NOMO-1 (cell line): ENCODE measurements at regions not wholly inside any gene's neighbourhood (a gene's known extent, or its start where the extent isn't known, plus 50 kb on each side); places are given as distances from the start of the nearest gene placed in this dataset.
A peak's percentile ranks its signal among the peaks of the same experiment; 100 is the strongest.
"Not testable (repeated sequence)": the region's sequence is repeated elsewhere in the genome, so short reads cannot be mapped to it uniquely, and the experiment has no call there.

Source experiments
- DNase-seq, 2 experiments: peaks; one replicate each; lab custom pipeline; 2025; ENCODE audit not compliant: unreplicated experiment in 2 of 2; lab: John Stamatoyannopoulos, UW

DNA sequence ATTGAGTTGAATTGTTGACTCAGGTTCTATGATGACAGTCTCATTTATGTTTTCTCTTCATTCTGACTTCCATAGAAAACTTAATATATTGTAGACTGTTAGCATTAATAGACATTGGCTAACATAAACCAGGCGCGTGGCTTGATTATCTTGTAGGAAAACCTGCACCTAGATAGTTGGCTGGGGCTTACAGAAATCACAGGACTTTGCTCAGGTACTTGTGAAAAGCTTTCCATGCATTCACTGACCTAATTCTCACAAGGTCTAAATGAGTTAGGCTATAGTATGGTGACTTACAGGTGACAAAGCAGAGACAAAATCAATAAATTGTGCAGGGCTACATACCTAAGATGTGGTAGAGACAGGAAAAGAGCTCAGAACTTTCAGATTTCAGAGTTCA, 212.8 kb downstream of the GPAT3 start:
- DNase-seq = no peak

DNA sequence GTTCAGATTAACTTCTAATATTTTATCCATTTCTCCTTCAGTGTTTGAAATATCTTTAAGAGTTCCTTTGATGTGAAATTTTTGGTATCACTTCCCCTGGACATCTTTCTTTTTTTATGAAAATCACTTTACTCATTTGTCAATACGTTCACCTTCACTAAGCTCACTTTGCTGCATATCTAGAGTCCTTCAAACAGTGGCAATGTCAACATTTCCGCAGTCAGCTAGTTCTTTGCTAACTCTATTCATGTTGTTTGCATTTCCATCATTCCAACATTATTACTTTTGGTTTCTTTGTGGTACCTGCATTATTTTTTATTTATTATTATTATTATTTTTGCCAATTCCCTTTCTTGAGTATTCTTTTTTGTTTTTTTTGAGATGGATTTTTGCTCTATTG, 203.0 kb downstream of the GPAT3 start:
- DNase-seq = no peak

DNA sequence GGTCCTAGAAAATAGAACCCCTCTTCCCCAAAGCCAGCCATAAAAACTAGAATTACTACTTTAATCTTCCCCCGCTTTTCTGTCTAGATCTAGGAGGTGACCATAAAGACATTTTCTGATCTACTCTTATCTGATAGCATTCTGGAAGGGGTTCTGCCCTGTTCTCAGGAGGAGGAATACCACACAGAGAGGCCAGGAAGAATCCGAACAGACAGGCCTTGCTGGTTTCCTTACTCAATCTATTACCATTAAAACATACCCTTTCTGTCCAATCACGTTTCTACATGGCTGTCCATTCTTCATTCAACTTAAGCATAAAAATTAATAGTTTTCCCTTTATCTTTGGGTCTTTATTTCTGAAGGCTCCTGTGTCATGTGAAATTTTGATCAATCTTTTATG, 198.7 kb downstream of the GPAT3 start:
- no peak for DNase-seq

DNA sequence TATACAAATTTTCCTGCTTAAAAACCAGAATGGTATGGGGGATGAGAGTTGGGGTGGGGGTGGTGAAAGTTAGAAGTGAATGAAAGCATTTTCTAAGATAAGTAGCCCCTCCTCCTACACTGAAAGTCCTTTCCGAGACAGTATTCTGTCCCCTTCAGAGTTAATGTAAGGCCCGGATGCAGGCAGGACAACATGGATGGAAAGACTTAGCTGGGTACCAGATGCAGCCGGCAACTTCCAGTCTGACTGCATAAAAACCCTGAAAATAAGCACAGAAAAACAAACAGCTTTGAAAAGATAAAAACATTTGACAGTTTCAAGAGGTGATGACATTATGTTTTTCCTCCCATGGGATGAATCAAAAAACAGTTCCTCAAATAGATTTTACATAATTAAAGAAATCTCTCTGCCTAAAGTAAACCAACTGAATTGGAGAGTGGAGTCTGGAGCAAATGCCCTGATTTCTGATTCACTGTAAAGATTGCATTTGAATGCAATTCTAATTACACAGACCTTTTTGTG, 196.3 kb downstream of the GPAT3 start:
- DNase-seq = no peak

DNA sequence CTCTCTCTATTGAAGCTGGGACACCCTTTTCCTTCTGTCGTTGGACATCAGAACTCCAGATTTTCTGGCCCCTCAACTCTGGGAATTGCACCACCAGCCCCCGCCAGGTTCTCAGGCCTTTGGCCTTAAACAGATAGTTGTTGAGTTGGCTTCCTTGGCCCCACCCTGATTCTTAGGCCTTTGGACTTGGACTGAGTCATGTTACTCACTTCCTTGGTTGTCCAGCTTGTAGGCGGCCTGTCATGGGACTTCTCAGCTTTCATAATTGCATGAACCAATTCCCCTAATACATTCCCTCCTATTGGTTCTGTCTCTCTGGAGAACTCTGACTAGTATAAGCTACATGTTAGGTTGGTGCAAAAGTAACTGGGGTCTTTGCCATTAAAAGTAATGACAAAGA, 195.7 kb downstream of the GPAT3 start:
- DNase-seq = no peak

DNA sequence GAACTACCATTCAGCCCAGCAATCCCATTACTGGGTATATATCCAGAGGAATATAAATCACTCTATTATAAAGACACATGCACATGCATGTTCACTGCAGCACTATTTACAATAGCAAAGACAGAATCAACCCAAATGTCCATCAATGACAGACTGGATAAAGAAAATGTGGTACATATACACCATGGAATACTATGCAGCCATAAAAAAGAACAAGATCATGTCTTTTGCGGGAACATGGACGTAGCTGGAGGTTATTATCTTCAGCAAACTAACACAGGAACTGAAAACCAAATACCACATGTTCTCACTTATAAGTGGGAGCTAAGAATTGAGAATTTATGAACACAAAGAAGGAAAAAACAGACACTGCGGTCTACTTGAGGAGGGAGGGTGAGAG, 195.1 kb downstream of the GPAT3 start:
- DNase-seq = not testable (repeated sequence)

DNA sequence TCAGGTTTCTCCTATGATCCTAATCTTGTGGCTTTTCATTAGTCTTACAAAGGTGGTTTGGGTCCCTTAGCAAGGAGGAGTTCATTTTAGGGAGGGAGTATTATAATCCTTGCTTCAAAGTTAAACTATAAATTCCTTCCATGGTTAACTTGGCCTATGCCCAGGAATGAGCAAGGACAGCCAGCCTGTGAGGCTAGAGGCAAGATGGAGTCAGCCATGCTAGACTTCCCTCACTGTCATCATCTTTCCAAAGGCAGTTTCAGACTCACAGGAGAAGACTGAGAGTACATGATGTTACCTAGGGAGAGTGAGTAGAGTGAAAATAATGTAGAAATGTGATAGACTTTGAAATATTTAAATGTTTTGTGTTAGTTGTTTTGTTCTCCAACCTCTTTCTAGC, 192.3 kb downstream of the GPAT3 start:
- no peak for DNase-seq

DNA sequence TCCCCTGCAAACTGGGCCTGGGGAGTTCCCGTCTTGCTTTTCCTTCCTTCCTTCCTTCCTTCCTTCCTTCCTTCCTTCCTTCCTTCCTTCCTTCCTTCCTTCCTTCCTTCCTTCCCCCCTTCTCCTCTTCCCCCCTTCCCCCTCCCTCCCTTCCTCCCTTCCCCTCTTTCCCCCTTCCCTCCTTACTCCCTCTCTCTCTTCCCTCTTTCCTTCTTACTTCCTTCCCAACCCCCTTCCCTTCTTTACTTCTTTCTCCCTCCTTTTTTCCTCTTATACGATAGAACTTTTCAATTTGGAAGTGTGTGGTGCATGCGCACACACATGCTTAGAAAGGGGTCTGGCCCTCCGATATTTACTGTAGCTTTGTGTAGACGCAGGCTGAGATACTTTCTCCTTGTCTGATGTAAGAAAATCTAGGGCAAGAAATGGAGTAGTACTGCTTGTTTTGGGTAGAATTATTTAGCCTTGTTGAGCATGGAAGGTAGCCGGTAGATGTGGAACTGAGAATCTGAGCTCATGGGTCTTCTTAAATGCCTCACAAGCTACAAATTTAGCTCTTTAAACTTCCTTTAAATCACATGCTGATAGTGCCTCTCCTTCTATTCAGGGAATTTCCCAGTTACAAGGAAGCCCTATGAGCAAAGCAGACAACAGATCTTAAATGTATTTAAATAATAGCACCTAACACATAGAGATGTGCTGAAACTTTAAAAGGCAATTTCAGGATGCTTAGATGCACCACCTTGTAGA, 189.6 kb downstream of the GPAT3 start:
- DNase-seq = no peak

DNA sequence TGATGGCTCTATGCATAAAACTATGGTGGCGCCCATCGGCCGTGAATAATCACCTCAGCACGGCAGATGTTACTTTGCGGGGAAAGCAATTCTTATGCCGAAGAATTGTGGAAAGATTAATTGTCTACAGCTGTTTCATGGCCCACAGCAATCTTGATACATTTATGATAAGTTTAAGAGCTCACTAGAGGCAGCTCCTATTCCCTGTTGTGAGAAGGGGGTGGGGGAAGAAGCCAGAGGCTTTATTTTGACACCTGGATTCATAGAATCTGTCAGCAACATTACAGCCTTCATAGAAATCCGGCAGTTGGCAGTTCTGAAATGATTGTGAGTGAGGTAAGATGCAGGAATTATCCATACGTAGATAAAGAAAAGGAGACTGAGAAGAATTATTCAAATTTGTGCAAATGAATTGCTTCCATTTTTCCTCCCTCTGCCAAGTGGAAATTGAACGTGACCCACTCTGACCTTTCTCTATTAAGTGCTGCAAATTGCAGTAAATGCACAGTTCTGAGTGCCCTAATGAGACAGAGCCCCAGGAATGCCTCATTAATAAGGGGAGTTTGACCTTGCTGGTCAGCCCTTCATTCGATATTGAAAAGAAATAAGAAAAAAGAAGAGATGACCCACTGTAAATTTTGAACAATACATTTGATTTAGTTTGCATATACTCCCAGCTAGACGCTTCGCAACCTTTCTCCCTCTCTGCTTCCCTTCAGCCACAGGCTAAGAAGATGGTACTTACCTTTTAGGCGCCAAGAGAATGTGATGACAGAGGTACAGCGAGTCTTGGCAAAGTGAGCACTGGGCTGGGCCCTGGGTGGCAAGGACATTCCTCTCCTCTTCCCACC, 188.8 kb downstream of the GPAT3 start:
- no peak for DNase-seq

DNA sequence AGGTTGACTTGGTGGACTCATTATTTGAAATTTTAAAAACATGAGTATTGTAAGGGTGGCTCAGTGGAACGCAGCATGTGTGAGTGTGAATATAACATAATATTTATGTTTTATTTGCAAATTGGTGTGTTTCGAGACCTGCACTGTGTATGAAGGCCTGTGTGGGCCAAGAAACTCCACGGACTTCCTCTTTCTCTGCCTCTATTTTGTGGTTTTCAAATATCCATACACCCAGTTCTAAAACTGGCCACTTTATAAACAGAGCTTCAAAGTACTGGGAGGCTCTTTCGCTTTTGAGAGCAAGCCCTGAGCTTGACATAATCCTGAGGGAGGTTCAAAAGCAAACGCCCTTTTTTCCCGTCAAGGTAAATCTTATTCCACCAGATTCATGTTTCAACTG, 187.7 kb downstream of the GPAT3 start:
- peak; percentile 55 to 59 for DNase-seq

DNA sequence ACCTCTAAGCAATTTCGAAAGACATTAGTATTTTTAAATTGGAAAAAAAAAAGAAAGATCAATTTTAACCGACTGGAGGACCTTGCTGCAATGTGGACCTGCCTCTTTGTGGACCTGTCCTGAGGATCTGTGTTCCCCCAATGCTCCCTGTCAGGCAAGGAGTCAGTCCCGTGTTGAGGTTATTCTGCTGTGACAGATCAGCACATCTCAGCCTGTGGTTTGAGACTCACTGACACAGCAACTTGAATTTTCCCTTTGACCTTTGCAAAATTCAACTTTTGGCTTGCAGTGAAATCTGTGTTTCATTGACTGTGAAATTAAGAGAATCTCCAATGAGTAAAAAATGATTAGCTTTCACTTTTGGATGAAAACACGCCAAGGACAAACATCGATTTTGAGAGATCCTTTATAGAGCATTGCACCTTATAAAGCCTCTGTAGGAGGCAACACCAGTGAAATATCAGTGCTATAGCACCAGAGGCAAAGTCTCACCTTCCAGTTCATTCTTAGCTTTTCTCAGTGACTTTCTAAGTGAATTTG, 186.9 kb downstream of the GPAT3 start:
- no peak for DNase-seq

DNA sequence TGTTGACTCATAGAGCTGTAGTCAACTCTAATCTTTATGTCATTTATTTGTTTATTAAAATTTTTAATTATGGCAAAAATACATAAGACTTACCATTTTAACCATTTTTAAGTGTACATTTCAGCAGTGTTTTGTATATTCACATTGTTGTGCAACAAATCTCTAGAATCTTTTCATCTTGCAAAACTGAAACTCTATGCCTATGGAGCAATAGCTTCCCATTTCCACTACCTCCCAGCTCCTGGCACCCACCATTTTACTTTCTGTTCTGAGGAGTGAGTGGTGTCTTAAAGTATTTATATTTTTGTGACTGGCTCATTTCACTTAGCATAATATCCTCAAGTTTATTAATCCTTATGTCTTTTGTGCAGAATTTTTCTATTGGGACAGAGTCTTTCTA, 181.0 kb downstream of the GPAT3 start:
- DNase-seq = peak; percentile 75 to 87

DNA sequence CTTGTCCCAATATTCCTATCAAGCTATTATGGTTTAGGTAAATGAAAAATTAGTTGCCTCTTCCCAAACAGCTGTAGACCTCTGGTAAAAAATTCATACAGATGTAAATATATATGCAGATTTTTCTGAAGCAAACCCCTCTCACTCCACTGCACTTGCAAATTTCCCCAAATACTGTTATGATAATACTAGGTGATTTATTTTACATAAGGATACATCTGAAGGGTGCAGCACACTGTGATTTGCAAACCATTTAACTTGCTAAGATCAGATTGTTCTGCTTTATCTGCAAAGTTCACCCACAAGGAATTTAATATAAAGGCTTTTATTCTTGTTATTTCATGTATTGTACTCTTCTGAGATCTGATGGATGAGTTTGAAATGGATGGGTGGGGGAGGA, 177.0 kb downstream of the GPAT3 start:
- no peak for DNase-seq

DNA sequence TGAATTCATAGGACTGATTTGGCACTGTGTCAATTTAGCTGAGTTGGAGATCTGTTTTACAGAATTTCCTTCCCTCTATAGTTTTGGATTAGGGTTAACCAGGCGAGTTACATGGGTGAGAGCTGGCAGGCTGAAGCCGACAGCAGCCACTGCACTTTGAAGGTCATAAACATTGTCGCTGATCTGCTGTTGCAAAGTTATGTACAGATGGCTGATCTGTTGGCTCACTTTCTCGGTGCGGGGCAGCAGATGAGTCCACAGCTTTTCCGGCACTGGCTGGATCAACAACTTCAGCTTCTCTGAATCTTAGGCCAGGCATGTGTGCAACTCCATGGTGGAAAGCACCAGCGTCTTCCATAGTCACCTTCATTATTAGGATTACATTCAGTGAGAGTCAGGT, 173.7 kb downstream of the GPAT3 start:
- DNase-seq = no peak

DNA sequence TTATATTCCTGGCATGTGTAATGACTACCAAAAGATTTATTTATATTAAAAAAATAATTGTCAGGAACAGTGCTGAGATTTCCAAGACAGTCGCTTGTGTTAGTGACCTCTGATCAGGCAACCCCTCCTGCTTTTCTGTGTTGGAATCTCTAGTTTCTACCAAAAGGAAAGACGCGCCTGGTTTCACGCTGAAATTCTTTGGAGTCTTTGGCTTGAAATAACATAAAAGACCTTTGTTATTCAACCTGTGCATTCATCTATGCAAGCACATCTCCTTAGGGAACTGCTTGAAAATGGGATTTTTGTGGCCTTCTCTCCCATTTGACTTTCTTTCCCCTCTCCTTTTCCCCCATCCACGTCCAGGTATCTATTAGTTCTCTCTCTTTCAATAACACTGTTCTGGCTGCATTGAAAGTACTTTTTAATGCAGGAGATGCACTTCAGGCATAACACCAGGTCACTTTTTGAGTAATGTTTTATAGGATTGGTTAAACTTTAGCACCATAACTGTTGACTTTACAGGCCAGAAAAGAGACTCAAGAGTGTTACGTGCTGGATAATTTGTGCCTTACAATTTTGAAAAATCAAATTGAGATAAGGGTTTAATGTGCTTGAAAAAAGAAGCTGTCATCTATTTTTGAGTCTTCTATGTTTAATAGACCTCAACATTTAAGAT, 172.7 kb downstream of the GPAT3 start:
- no peak for DNase-seq

DNA sequence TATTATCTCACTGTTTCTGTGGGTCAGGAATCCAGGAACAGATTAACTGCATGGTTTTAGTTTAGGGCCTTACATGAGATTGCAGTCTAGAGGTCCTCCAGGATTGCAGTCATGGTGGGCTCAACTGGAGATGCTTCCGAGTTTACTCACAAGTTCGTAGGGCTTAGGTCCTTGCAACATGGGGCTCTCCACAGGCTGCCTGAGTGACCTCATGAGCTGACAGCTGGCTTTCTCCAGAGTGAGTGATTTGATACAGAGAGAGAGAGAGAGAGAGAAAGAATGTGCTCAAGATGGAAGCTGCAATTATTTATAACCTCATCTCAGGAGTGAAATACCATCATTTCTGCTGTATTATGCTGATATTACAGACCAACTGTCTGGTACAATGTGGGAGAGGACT, 168.9 kb downstream of the GPAT3 start:
- DNase-seq = no peak

DNA sequence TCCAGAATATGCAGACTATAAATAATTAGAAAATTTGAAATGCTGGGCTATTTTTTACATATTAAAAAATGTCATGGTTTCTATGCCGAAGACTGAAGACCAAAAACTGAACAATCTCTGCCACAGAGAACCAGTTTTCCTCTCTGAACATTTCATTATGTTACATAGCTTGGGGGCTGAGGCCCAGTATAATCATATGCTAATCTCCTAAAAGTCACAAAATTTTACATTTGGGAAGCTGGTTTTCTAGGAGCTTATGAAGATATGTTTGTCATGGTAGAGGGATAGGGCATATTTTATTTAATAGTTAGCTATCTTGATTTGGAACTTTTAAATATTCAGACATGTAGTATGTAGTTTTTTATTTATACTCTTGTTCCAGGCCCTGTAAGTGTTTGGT, 167.8 kb downstream of the GPAT3 start:
- no peak for DNase-seq

DNA sequence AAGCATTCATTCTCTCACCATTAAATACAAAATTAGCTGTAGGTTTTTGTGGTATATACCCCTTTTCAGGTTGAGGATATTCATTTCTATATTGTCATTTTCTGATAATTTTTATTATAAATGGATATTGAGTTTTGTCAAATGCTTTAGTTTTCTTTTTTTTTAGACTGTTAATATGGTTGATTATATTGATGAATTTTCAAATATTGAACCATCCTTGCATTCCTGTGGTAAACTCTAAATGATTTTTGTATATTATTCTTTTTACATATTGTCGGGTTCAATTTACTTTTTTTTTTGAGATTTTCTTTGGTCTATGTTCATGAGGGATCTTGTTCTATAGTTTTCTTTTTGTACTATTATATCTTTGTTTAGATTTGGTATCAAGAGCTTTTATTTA, 165.1 kb downstream of the GPAT3 start:
- no peak for DNase-seq

DNA sequence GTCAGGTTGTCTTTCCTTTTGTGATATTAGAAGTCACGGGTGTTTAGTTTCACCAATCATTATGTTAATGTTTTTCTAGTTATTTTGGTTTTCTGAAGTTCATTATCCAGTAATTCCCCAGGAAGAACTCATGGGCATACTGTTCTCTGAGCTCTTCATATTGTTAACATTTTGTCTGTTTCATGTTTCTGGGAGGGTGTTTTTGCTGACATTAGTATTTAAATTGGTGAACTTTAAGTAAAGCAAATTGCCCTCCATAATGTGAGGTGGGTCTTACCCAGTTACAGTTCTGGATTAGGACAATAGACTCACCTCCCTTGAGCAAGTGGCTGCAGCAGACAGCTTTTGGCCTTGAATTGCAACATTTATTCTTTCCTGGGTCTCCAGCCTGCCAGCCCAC, 163.4 kb downstream of the GPAT3 start:
- DNase-seq = no peak

DNA sequence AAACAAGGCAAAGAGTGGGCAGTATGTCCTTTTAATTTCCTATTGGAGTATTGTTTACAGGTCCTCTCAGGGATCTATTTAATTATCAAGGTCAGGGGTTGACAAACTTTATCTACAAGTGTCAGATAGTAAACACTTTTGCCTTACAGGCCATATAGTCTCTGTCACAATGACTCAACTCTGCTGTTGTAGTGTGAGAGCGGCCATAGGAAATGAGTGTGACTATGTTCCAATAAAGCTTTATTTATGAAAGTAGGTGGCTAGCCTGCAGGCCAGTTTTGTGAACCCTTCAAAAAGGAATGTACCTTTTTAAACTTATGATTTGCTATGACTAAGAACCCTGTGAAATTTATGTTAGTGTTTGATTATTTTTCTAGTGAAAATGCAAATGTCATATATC, 156.1 kb downstream of the GPAT3 start:
- no peak for DNase-seq

DNA sequence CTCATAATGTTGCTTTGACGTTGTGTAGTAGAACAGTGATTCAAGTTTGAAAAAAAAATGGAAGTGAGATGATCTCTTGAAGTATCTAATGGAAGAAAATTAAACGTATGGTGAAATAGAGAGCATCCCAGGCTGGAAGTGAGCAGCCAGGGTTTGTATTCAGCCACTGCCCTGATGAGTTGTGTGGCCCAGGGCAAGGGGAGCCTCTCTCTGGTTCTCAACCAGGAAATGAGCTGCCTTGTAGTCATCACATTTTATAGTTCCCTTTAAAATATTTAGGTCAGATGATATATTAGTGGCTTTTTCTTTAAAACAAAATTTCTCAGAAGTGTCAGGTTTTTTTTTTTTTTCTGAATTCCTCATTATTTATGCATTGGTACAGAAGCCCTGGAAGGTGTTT, 150.3 kb downstream of the GPAT3 start:
- no peak for DNase-seq
